ENCODE measurements at regions not wholly inside any gene's neighbourhood (a gene's known extent, or its start where the extent isn't known, plus 50 kb on each side); places are given as distances from the start of the nearest gene placed in this dataset.

DNA sequence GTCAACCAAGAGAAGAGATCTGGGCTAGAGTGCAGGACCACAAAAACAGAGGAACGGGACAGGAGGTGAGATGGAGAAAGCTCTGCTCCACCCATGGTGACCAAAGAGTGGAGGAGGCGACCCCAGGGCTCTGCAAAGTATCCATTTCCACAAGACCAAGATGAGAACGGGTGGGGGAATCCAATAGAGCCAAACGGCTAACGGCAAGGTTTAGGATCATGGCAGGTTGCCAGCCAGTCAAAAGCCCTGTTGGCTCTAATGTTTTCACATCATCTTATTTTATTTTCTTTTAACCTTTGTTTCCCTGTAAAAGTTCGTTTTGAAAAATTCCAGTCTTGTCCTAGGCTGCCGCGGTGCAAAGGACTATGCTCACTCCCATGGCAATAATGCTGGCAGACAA is 52.1 kb upstream of the CHST1 start:
- no peaks in the 10 kb centered on the region for H3K27me3 ChIP-seq
- ATAC-seq (no peak), DNase-seq (no peak)
- intact Hi-C loops (cut with DNase I) = no loop called here
- no peak overlapping the region for H3K4me3 ChIP-seq
- no peak for TF ChIP-seq POLR2A (IDR thresholded peaks at IDR 0.05)
- TF ChIP-seq, protein P1, sequence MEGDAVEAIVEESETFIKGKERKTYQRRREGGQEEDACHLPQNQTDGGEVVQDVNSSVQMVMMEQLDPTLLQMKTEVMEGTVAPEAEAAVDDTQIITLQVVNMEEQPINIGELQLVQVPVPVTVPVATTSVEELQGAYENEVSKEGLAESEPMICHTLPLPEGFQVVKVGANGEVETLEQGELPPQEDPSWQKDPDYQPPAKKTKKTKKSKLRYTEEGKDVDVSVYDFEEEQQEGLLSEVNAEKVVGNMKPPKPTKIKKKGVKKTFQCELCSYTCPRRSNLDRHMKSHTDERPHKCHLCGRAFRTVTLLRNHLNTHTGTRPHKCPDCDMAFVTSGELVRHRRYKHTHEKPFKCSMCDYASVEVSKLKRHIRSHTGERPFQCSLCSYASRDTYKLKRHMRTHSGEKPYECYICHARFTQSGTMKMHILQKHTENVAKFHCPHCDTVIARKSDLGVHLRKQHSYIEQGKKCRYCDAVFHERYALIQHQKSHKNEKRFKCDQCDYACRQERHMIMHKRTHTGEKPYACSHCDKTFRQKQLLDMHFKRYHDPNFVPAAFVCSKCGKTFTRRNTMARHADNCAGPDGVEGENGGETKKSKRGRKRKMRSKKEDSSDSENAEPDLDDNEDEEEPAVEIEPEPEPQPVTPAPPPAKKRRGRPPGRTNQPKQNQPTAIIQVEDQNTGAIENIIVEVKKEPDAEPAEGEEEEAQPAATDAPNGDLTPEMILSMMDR (IDR thresholded peaks at IDR 0.05) = no peak
- no peak overlapping the region for H3K27ac ChIP-seq
- no peaks in the 10 kb centered on the region for H3K9me3 ChIP-seq
- H3K36me3 ChIP-seq = no peaks in the 10 kb centered on the region
- WGBS (ENCODE audit: insufficient coverage, low coverage, low lambda C conversion rate, missing lambda C conversion rate) = 87% methylated on average over 4 of the region's 8 CpGs
- H3K4me1 ChIP-seq = no peaks in the 10 kb centered on the region

DNA sequence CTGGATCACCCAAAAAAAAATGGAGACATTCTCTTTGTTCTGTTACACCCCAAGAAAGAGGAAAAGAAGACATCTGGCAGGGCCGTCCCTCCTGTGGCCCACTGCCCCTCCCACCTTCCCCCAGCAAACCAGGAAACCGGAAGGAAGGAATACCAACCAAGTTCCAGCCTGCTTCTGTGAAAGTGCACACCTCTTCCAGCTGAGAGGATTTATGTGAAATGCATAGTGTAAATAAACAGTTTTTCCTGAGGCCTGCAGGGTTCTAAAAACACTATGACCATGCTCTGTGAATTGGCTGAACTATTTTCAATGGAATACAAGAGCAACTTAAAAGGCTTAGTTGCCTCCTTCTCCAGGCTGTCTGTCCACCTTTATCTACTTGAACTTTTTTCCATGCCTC is 50.0 kb upstream of the CHST1 start:
- no peaks in the 10 kb centered on the region for H3K27me3 ChIP-seq
- TF ChIP-seq, protein P1 (IDR thresholded peaks at IDR 0.05) = no peak
- TF ChIP-seq POLR2A (IDR thresholded peaks at IDR 0.05) = no peak
- intact Hi-C loops (cut with DNase I) = no loop called here
- no peaks in the 10 kb centered on the region for H3K36me3 ChIP-seq
- no peaks in the 10 kb centered on the region for H3K9me3 ChIP-seq
- DNase-seq (no peak), ATAC-seq (no peak)
- H3K4me3 ChIP-seq = no peak overlapping the region
- H3K4me1 ChIP-seq = no peaks in the 10 kb centered on the region
- 61% methylated on average over 2 of the region's 2 CpGs for WGBS (ENCODE audit: insufficient coverage, low coverage, low lambda C conversion rate, missing lambda C conversion rate)
- no peak overlapping the region for H3K27ac ChIP-seq
